Ishikawa (cell line): ENCODE measurements at regions not wholly inside any gene's neighbourhood (a gene's known extent, or its start where the extent isn't known, plus 50 kb on each side); places are given as distances from the start of the nearest gene placed in this dataset.

Experiments
- CEBPB ChIP-seq: IDR thresholded peaks from 2 replicates; pipeline ENCODE4 v1.6.1; 2012
- CREB1 ChIP-seq: IDR thresholded peaks from 2 replicates; pipeline ENCODE4 v1.6.1; 2012; ENCODE audit warnings: low read depth
- EGR1 ChIP-seq: IDR thresholded peaks from 2 replicates; pipeline ENCODE4 v1.6.1; 2012
- EP300 ChIP-seq: IDR thresholded peaks from 2 replicates; pipeline ENCODE4 v1.6.1; 2012; ENCODE audit warnings: borderline replicate concordance
- FOXM1 ChIP-seq: IDR thresholded peaks from 2 replicates; pipeline ENCODE4 v1.6.1; 2012; ENCODE audit warnings: low read depth, borderline replicate concordance
- NFIC ChIP-seq: IDR thresholded peaks from 2 replicates; pipeline ENCODE4 v1.6.1; 2012
- RAD21 ChIP-seq: IDR thresholded peaks from 2 replicates; pipeline ENCODE4 v1.6.1; 2012; ENCODE audit warnings: low read depth
- TAF1 ChIP-seq: IDR thresholded peaks from 2 replicates; pipeline ENCODE4 v1.6.1; 2012; ENCODE audit warnings: low read depth, mild to moderate bottlenecking
- TCF12 ChIP-seq: IDR thresholded peaks from 2 replicates; pipeline ENCODE4 v1.6.1; 2012; ENCODE audit warnings: low read depth
- TEAD4 ChIP-seq: IDR thresholded peaks from 2 replicates; pipeline ENCODE4 v1.6.1; 2012
- YY1 ChIP-seq: IDR thresholded peaks from 2 replicates; pipeline ENCODE4 v1.6.1; 2012; ENCODE audit warnings: low read depth
- ZBTB7A ChIP-seq: IDR thresholded peaks from 2 replicates; pipeline ENCODE4 v1.6.1; 2012; ENCODE audit warnings: low read depth
- TF ChIP-seq, protein P1 (sequence below): IDR thresholded peaks from 2 replicates; pipeline ENCODE4 v1.6.1; 2012
- TF ChIP-seq, protein P2 (sequence below): IDR thresholded peaks from 2 replicates; pipeline ENCODE4 v1.6.1; 2012
- TF ChIP-seq, protein P3 (sequence below): IDR thresholded peaks from 2 replicates; pipeline ENCODE4 v1.6.1; 2012; ENCODE audit warnings: low read depth, mild to moderate bottlenecking

DNA sequence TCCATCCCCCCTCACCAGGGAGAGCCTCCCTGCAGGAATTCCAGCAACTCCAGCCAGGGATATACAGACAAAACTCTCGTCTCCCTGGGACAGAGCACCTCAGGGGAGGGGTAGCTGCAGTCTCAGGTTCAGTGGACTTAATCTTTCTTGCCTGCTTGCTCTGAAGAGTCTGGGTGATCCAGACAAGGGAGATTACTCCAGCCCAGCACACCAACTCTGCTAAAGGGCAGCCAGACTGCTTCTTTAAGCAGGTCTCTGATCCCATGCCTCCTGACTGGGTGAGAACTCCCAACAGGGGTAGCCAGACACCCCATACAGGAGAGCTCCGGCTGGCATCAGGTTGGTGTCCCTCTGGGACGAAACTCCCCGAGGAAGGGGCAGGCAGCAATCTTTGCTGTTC, 888.7 kb downstream of the RAB28 start:
- TF ChIP-seq, protein P1, sequence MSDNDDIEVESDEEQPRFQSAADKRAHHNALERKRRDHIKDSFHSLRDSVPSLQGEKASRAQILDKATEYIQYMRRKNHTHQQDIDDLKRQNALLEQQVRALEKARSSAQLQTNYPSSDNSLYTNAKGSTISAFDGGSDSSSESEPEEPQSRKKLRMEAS, result no peak
- TF ChIP-seq, protein P2, sequence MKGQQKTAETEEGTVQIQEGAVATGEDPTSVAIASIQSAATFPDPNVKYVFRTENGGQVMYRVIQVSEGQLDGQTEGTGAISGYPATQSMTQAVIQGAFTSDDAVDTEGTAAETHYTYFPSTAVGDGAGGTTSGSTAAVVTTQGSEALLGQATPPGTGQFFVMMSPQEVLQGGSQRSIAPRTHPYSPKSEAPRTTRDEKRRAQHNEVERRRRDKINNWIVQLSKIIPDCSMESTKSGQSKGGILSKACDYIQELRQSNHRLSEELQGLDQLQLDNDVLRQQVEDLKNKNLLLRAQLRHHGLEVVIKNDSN, result no peak

DNA sequence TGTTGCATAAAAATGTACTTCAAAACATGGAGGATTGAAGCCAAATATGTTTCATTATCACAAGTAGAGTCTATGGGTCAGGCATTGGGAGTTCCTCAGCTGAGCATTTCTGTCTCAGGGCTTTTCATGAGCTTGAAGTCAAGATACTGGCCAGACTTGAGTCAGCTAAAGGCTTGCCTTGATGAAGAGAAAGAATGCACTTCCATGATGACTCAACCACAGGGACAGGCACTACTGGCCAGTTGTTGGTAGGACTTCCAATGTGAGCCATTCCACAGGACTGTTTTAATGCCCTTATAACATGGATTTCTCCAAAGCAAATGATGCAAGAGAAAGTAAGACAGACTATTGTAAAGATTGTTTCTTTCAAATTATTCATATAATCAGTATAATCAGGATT, 895.6 kb downstream of the RAB28 start:
- no peak for TF ChIP-seq TAF1
- TF ChIP-seq, protein P1, result no peak
- TF ChIP-seq, protein P2, result no peak
- no peak for TF ChIP-seq CEBPB
- no peak for TF ChIP-seq ZBTB7A
- TF ChIP-seq NFIC, result no peak
- no peak for TF ChIP-seq EP300
- TF ChIP-seq TEAD4, result no peak
- no peak for TF ChIP-seq EGR1
- TF ChIP-seq CREB1, result no peak
- no peak for TF ChIP-seq TCF12
- no peak for TF ChIP-seq FOXM1
- TF ChIP-seq, protein P3, sequence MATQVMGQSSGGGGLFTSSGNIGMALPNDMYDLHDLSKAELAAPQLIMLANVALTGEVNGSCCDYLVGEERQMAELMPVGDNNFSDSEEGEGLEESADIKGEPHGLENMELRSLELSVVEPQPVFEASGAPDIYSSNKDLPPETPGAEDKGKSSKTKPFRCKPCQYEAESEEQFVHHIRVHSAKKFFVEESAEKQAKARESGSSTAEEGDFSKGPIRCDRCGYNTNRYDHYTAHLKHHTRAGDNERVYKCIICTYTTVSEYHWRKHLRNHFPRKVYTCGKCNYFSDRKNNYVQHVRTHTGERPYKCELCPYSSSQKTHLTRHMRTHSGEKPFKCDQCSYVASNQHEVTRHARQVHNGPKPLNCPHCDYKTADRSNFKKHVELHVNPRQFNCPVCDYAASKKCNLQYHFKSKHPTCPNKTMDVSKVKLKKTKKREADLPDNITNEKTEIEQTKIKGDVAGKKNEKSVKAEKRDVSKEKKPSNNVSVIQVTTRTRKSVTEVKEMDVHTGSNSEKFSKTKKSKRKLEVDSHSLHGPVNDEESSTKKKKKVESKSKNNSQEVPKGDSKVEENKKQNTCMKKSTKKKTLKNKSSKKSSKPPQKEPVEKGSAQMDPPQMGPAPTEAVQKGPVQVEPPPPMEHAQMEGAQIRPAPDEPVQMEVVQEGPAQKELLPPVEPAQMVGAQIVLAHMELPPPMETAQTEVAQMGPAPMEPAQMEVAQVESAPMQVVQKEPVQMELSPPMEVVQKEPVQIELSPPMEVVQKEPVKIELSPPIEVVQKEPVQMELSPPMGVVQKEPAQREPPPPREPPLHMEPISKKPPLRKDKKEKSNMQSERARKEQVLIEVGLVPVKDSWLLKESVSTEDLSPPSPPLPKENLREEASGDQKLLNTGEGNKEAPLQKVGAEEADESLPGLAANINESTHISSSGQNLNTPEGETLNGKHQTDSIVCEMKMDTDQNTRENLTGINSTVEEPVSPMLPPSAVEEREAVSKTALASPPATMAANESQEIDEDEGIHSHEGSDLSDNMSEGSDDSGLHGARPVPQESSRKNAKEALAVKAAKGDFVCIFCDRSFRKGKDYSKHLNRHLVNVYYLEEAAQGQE, result no peak
- TF ChIP-seq RAD21, result no peak
- no peak for TF ChIP-seq YY1

DNA sequence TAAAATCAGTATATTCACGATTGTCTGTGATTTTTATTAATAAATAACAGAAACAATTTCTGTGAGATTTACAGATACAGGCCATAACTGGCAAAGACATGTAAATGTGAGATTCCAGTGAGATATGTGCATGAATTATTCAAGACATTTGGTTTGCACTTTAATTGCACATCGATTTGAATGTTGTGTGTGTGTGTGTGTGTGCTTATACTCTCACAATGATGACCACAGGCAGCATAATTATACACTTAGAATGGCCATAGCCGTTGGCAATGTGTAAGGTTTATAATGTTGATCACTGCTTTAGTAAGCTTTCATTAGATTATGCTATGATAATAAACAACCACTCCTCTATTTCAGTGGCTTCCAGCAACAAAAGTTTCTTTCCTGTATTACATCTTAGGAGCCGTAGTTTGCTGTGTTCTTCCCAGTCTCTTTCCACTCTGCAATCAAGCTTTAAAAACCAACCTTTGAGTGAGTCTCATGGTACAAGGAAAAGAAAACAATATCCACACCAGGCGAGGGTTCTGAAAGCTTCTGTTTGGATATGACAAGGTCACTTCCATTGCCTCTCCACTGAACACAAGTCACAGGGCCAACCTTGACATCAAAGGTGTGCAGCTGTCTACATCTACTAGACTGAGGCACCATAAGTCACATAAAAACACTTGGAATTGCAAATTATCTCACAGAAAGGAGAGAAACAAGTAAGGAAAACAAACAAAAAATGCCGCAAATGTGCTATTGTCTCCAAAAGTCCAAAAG, 897.7 kb downstream of the RAB28 start:
- no peak for TF ChIP-seq TAF1
- TF ChIP-seq CEBPB, result no peak
- no peak for TF ChIP-seq EP300
- TF ChIP-seq, protein P1, result no peak

DNA sequence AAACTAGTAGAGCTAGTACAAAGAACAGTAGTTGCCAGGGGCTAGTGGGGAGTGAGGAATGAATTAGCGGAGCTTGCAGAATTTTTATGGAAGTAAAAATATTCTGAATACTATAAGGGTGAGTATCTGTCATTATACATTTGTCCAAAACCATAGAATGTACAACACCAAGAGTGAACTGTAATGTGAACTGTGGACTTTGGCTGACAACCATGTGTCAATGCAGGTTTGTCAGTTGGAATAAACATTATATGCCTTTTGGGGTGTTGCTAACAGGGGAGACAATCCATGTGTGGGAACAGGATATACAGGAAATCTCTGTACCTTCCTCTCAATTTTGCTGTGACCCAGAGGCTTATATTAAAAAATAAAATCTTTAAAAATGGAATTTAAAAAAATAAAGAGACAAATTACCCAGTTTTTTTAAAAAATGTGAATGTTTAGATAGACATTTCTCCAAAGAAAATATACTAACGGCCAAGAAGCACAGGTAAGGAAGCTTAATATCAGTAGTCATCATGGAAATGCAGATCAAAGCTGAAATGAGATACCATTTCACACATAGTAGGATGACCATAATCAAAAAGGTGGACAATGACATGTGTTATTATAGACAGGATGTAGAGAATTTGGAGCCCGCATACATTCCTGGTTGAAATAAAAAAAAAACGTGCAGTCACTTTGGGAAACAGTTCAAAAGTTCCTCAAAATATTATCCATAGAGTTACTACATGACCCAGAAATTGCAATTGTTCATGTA, 899.8 kb downstream of the RAB28 start:
- TF ChIP-seq YY1, result no peak
- TF ChIP-seq, protein P3, result no peak
- no peak for TF ChIP-seq ZBTB7A
- TF ChIP-seq TAF1, result no peak

DNA sequence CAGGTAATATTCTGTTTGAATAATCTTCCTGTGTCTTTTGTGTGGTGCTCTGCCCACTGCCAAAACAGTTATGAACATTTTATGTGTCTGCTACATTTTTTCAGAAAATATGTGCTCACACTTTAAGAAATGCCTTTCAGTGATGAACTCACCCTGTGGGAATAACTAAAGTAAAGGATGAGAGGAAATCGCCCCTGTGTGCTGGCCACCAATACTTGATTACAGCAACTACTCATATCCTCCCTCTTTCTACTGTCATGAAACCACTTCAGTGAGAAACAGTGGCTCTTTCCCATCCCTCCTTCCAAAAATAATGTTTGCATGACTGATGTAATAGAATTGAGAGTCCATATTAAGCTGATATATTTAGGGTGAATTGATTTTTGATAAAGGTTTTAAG, 900.9 kb downstream of the RAB28 start:
- TF ChIP-seq EGR1 (no peak), CREB1 (no peak), NFIC (no peak), EP300 (no peak), YY1 (no peak), RAD21 (no peak), FOXM1 (no peak), TEAD4 (no peak), TAF1 (no peak), ZBTB7A (no peak), TCF12 (no peak), CEBPB (no peak)
- TF ChIP-seq, protein P3, result no peak
- TF ChIP-seq, protein P2, result no peak
- TF ChIP-seq, protein P1, result no peak
